Effector memory CD4-positive, alpha-beta T cell (primary cell): ENCODE measurements at regions not wholly inside any gene's neighbourhood (a gene's known extent, or its start where the extent isn't known, plus 50 kb on each side); places are given as distances from the start of the nearest gene placed in this dataset.

Source experiments
- DNase-seq, 3 donors: peaks; one replicate each; pipeline ENCODE4 v3.0.0-alpha.2; 2020
- H3K27ac ChIP-seq: 2 replicates; pipeline ENCODE4 v1.7.0; 2013; ENCODE audit warnings: mild to moderate bottlenecking, low read length, moderate library complexity; ENCODE audit not compliant: insufficient read depth, poor library complexity, severe bottlenecking
- H3K27me3 ChIP-seq: replicated peaks from 2 replicates; pipeline ENCODE4 v1.7.0; 2013; ENCODE audit warnings: mild to moderate bottlenecking, low read length; ENCODE audit not compliant: insufficient read depth, control insufficient read depth, poor library complexity, severe bottlenecking
- H3K36me3 ChIP-seq: 2 replicates; pipeline ENCODE4 v1.7.0; 2013; ENCODE audit warnings: mild to moderate bottlenecking, low read length, moderate library complexity; ENCODE audit not compliant: control insufficient read depth, insufficient read depth
- H3K4me1 ChIP-seq: 2 replicates; pipeline ENCODE4 v1.7.0; 2013; ENCODE audit warnings: low read length, mild to moderate bottlenecking; ENCODE audit not compliant: control insufficient read depth, insufficient read depth, poor library complexity, severe bottlenecking
- H3K4me3 ChIP-seq: 2 replicates; pipeline ENCODE4 v1.7.0; 2013; ENCODE audit warnings: low read length, low read depth, mild to moderate bottlenecking; ENCODE audit not compliant: insufficient read depth, poor library complexity, severe bottlenecking
- H3K9me3 ChIP-seq: 2 replicates; pipeline ENCODE4 v1.7.0; 2013; ENCODE audit warnings: mild to moderate bottlenecking, low read length, moderate library complexity; ENCODE audit not compliant: control insufficient read depth

DNA sequence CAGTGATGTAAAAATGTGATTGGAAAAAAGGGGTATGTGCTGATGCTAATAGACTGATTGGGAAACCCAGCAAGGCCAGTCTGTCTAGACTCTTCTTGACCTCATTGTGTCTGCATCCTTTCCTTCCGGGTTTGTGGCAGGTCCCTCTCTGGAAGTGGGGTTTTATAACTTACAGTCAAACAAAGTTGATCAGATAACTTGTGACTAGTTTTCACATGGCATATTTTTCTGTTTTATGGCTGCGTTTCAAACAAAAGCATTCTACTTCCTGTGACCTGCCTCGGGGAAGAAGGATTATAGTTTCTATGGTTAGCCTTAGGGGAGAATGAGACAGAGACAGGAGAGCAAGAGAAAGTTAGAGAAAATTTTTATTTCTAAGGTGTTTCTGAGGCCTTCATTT, 188.7 kb upstream of the HNMT start:
- Histone ChIP-seq H3K27me3 (no peaks in the 10 kb centered on the region), H3K4me3 (no peak overlapping the region), H3K27ac (no peak overlapping the region), H3K9me3 (no peaks in the 10 kb centered on the region), H3K4me1 (no peaks in the 10 kb centered on the region), H3K36me3 (no peaks in the 10 kb centered on the region)
- DNase-seq = no peak

DNA sequence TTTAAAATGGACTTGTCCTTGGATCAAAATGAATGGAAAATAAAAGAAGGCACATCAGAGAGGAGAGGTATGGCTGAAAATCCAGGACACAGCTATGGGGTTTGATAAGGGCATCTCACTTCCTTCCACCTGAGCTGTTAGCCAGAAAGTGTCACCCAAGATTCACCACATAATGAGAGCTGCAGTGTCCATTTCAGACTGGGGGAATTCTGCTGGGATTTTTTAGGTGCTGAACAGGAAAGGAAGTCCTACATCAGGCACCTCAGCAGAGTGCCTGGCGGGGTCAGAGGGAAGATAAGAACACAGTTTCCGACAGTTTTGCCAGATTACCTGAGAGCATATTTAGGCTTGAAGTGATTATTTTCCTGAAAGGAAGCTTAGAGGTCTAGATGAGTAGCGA, 187.6 kb upstream of the HNMT start:
- Histone ChIP-seq H3K36me3 (no peaks in the 10 kb centered on the region), H3K9me3 (no peaks in the 10 kb centered on the region), H3K27ac (no peak overlapping the region), H3K4me3 (no peak overlapping the region), H3K4me1 (no peaks in the 10 kb centered on the region), H3K27me3 (no peaks in the 10 kb centered on the region)
- DNase-seq = no peak

- Histone ChIP-seq H3K4me1 (no peaks in the 10 kb centered on the region), H3K4me3 (no peak overlapping the region), H3K9me3 (no peaks in the 10 kb centered on the region), H3K27me3 (no peaks in the 10 kb centered on the region), H3K36me3 (no peaks in the 10 kb centered on the region), H3K27ac (no peak overlapping the region)
- DNase-seq = no peak
These were observed 166.6 kb upstream of the HNMT start for GRCh38 chr2:137797641-137798040.

DNA sequence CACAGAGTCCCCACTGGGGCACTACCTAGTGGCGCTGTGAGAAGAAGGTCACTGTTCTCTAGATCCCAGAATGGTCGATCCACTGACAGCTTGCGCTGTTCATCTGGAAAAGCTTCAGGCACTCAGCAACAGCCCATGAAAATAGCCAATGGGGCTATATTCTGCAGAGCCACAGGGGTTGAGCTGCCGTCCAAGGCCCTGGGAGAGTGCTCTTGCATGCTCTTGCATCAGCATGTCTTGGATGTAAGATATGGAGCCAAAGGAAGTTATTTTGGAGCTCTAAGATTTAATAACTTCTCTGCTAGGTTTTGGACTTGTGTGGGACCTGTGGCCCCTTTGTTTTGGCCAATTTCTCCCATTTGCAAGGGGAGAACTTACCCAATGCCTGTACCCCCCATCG, 164.7 kb upstream of the HNMT start:
- no peaks in the 10 kb centered on the region for H3K27me3 ChIP-seq
- H3K4me3 ChIP-seq = no peak overlapping the region
- DNase-seq = no peak
- H3K4me1 ChIP-seq = no peaks in the 10 kb centered on the region
- H3K27ac ChIP-seq = no peak overlapping the region
- H3K36me3 ChIP-seq = no peaks in the 10 kb centered on the region
- no peaks in the 10 kb centered on the region for H3K9me3 ChIP-seq

DNA sequence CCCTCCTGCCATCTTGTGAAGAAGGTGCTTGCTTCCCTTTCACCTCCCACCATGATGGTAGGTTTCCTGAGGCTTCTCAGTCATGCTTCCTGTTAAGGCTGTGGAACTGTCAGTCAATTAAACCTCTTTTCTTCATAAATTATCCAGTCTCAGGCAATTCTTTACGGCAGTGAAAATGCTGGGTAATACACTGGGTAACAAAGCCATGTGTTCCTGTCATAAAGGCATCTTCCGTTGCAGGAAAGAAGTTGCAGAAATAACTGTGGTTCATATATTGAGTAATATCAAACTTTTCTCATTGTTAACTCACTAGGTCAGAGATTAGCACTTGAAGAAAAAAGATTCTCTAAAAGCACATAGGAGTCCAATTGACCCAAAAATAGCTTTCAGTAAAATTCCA, 163.9 kb upstream of the HNMT start:
- no peaks in the 10 kb centered on the region for H3K36me3 ChIP-seq
- no peak overlapping the region for H3K4me3 ChIP-seq
- no peak overlapping the region for H3K27ac ChIP-seq
- no peak for DNase-seq
- no peaks in the 10 kb centered on the region for H3K4me1 ChIP-seq
- no peaks in the 10 kb centered on the region for H3K27me3 ChIP-seq
- H3K9me3 ChIP-seq = no peaks in the 10 kb centered on the region

- DNase-seq = no peak
- Histone ChIP-seq H3K36me3 (no peaks in the 10 kb centered on the region), H3K27me3 (no peaks in the 10 kb centered on the region), H3K27ac (no peak overlapping the region), H3K4me1 (no peaks in the 10 kb centered on the region), H3K4me3 (no peak overlapping the region), H3K9me3 (no peaks in the 10 kb centered on the region)
These were observed 163.0 kb upstream of the HNMT start for GRCh38 chr2:137801228-137801627.

DNA sequence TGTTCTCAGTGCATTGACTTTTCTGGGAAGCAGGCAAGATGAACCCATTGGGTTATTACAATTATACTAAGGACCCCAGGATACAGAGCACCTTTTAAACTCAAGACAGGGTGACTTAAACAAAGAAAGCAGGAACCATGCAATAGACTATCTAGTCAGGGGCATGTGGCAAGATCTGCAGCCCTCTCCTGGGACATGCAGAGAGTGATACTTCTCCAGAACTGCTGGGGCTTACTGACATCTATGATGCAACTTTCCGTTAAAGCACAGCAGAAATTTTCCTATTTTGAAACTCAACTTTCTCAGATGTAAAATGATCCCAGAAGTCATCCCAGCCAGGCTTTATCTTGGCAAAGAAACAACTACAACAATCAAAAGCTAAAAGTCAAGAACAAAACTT, 162.2 kb upstream of the HNMT start:
- Histone ChIP-seq H3K27me3 (no peaks in the 10 kb centered on the region), H3K9me3 (no peaks in the 10 kb centered on the region), H3K4me3 (no peak overlapping the region), H3K36me3 (no peaks in the 10 kb centered on the region), H3K27ac (no peak overlapping the region), H3K4me1 (no peaks in the 10 kb centered on the region)
- DNase-seq = no peak

GRCh38 chr2:137806068-137806805, 158.0 kb upstream of the HNMT start:
- Histone ChIP-seq H3K4me3 (no peak overlapping the region), H3K36me3 (no peaks in the 10 kb centered on the region), H3K27me3 (no peaks in the 10 kb centered on the region), H3K9me3 (no peaks in the 10 kb centered on the region), H3K27ac (no peak overlapping the region), H3K4me1 (no peaks in the 10 kb centered on the region)
- no peak for DNase-seq

- no peak for DNase-seq
- Histone ChIP-seq H3K9me3 (no peaks in the 10 kb centered on the region), H3K27me3 (no peaks in the 10 kb centered on the region), H3K36me3 (no peaks in the 10 kb centered on the region), H3K4me3 (no peak overlapping the region), H3K27ac (no peak overlapping the region), H3K4me1 (no peaks in the 10 kb centered on the region)
These were observed 155.0 kb upstream of the HNMT start for GRCh38 chr2:137809252-137809651.

- H3K27me3 ChIP-seq = no peaks in the 10 kb centered on the region
- no peak for DNase-seq
- no peaks in the 10 kb centered on the region for H3K36me3 ChIP-seq
- no peaks in the 10 kb centered on the region for H3K4me1 ChIP-seq
- H3K9me3 ChIP-seq = no peaks in the 10 kb centered on the region
- no peak overlapping the region for H3K4me3 ChIP-seq
- H3K27ac ChIP-seq = no peak overlapping the region
These were observed 154.4 kb upstream of the HNMT start for GRCh38 chr2:137809837-137810236.
